Ascending aorta (tissue), 2 donors: ENCODE measurements at regions not wholly inside any gene's neighbourhood (a gene's known extent, or its start where the extent isn't known, plus 50 kb on each side); places are given as distances from the start of the nearest gene placed in this dataset.

Experiments used
- DNase-seq, 2 donors: peaks; one replicate each; pipeline ENCODE4 v3.0.0-alpha.2; 2019; ENCODE audit warnings: low spot score in 2 of 2
- H3K27ac ChIP-seq, 2 donors: fragments of 200-600 bp; sonication (generic); one replicate each; pipeline ENCODE4 v1.5.1; 2016 to 2017; ENCODE audit warnings: mild to moderate bottlenecking in 1 of 2
- H3K27me3 ChIP-seq: fragments of 200-600 bp; sonication (generic); one replicate; pipeline ENCODE4 v1.5.1; 2017
- H3K36me3 ChIP-seq, 2 donors: fragments of 200-600 bp; sonication (generic); one replicate each; pipeline ENCODE4 v1.5.1; 2016
- H3K4me1 ChIP-seq, 2 donors: fragments of 200-600 bp; sonication (generic); one replicate each; pipeline ENCODE4 v1.5.1; 2016 to 2017; ENCODE audit warnings: mild to moderate bottlenecking in 1 of 2
- H3K4me3 ChIP-seq, 2 donors: fragments of 200-600 bp; sonication (generic); one replicate each; pipeline ENCODE4 v1.5.1; 2016 to 2017; ENCODE audit warnings: mild to moderate bottlenecking in 1 of 2
- H3K9me3 ChIP-seq, 2 donors: fragments of 200-600 bp; sonication (generic); one replicate each; pipeline ENCODE4 v1.5.1; 2016
- intact Hi-C: fragments of 100-400 bp; cut with DNase I; formaldehyde crosslinking; loops from one replicate; pipeline ENCODE4 v1.15.1; 2023
- TF ChIP-seq, protein P1 (sequence below), 3 experiments: fragments of 200-600 bp in 2 of 3; fragments of 450-650 bp in 1 of 3; sonication (generic) in 2 of 3; IDR thresholded peaks; one replicate each; pipeline ENCODE4 v1.5.1; 2016 to 2019; ENCODE audit warnings: antibody characterized with exemption in 3 of 3, mild to moderate bottlenecking in 1 of 3, moderate library complexity in 1 of 3

DNA sequence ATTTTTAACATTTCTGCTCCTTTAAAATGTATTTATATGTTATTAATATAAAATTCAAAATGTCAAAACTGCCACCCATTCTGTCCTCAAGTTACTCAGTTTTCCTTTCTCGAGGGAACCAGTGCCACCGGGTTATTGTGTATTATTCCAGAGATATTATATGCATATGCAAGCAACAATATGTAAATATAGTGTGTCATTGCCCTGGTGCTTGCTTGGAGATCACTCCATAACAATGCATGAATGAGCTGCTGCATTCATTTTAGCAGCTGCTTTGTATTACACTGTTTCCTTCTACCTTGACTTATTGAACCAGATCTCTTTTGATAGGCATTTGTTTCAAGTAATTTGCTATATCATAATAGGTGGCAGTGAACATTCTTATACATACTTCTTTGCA lies 509.1 kb downstream of the MCTP2 start:
- Histone ChIP-seq H3K27ac (no peak overlapping the region), H3K9me3 (no peaks in the 10 kb centered on the region), H3K27me3 (no peaks in the 10 kb centered on the region), H3K4me1 (no peaks in the 10 kb centered on the region), H3K36me3 (no peaks in the 10 kb centered on the region), H3K4me3 (no peak overlapping the region)
- intact Hi-C loops, result no loop called here
- DNase-seq, result no peak
- TF ChIP-seq, protein P1, sequence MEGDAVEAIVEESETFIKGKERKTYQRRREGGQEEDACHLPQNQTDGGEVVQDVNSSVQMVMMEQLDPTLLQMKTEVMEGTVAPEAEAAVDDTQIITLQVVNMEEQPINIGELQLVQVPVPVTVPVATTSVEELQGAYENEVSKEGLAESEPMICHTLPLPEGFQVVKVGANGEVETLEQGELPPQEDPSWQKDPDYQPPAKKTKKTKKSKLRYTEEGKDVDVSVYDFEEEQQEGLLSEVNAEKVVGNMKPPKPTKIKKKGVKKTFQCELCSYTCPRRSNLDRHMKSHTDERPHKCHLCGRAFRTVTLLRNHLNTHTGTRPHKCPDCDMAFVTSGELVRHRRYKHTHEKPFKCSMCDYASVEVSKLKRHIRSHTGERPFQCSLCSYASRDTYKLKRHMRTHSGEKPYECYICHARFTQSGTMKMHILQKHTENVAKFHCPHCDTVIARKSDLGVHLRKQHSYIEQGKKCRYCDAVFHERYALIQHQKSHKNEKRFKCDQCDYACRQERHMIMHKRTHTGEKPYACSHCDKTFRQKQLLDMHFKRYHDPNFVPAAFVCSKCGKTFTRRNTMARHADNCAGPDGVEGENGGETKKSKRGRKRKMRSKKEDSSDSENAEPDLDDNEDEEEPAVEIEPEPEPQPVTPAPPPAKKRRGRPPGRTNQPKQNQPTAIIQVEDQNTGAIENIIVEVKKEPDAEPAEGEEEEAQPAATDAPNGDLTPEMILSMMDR (IDR thresholded peaks at IDR 0.05), result no peak

DNA sequence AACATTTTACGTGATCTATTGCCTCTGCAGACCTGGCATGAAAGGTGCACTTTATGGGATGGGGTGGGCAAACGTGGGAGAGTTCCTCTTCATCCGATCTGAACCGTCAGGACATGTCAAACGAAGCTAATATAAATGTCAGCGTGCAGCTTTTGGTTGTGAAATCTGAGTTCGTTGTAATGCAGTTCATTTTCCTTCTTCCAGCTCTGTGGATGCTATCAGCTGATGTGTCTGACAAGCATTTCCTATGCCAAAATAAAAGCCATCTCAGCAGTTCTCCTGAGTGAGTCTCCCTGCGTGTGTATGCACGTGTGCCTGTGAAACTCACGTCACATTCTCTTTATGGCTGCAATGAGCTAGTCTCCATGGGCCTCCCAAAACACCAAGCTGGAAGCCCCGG lies 512.3 kb downstream of the MCTP2 start:
- Histone ChIP-seq H3K4me3 (no peak overlapping the region), H3K27me3 (no peaks in the 10 kb centered on the region), H3K36me3 (no peaks in the 10 kb centered on the region), H3K27ac (no peak overlapping the region), H3K4me1 (no peaks in the 10 kb centered on the region), H3K9me3 (no peaks in the 10 kb centered on the region)
- DNase-seq, result no peak
- TF ChIP-seq, protein P1 (IDR thresholded peaks at IDR 0.05), result no peak
- intact Hi-C loops, result no loop called here

DNA sequence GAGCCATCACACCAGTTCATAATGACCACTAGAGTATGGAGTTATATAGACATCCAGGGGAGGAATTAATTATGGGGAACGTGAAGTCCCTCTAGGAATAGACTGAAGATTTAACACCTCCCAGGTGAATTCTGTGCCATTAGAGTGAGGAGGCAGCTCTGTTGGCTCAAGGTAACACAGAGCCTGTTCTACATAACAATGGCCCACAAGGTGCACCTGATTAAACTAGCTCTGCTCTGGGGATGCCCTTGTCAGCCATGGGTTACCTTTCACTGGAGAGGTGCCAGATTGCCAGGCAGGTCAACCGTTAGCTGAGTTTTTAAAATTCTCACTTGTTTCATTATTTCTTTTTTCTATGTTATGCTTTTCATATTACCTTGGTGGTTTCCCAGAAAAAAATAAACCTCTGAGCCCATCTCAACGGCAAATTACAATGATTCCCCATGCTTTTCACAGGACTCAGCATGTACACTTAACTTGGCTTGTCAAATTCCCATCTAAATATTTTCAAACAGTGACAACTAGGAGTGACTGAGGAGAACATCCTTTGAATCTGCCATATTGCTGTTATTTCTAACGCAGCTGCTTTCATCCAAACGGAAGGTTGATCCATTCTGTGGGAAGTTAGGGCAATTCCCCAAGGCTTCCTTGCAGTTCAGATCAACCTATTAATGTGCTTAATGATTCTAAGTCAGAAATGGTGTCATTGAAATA lies 512.9 kb downstream of the MCTP2 start:
- no peak overlapping the region for H3K4me3 ChIP-seq
- intact Hi-C loops, result no loop called here
- TF ChIP-seq, protein P1 (IDR thresholded peaks at IDR 0.05), result no peak
- H3K27me3 ChIP-seq, result no peaks in the 10 kb centered on the region
- H3K36me3 ChIP-seq, result no peaks in the 10 kb centered on the region
- H3K27ac ChIP-seq, result no peak overlapping the region
- no peak for DNase-seq
- H3K9me3 ChIP-seq, result no peaks in the 10 kb centered on the region
- no peaks in the 10 kb centered on the region for H3K4me1 ChIP-seq

DNA sequence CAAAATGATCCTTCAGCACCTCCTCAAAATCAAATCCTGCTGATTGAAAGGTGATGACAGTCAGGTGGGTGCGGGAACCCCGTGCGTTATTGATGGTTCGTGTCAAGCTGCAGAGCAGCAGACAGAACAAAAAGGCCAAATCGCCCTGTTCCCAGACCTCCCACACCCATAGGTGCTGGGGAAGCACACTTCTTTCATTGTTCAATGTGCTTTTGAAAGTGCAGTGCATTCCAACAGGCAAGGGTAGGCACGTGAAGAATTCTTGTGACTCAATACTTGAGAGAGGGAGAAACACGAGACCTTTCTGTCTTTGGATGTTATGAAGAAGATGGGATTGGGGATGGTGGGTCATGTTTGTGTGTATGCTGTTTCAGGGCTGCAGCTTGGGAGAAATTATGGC lies 514.0 kb downstream of the MCTP2 start:
- TF ChIP-seq, protein P1 (IDR thresholded peaks at IDR 0.05), result no peak
- Histone ChIP-seq H3K36me3 (no peaks in the 10 kb centered on the region), H3K4me3 (no peak overlapping the region), H3K27me3 (no peaks in the 10 kb centered on the region), H3K27ac (no peak overlapping the region), H3K9me3 (no peaks in the 10 kb centered on the region), H3K4me1 (no peaks in the 10 kb centered on the region)
- DNase-seq, result no peak
- intact Hi-C loops, result no loop called here

DNA sequence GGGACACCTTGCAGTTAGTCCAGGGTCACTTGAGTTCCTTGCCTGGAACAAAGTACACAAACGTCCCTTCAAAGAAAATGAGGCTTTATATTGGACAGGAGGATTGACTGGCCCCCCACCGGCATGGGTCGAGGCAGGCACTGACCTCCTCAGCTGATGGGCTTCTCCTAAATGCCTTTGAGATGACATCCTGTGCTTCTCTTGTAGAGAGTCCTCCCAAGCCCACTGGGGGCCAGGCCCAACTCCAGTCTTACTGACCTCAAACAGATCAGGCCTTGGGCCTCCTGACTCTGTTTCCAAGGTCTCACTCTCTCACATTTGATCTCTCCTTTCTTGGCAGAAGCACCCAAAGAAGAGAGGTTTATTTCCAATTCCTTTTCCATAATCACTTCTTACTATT lies 516.1 kb downstream of the MCTP2 start:
- intact Hi-C loops, result no loop called here
- Histone ChIP-seq H3K27me3 (no peaks in the 10 kb centered on the region), H3K9me3 (no peaks in the 10 kb centered on the region), H3K4me3 (no peak overlapping the region), H3K27ac (no peak overlapping the region), H3K4me1 (no peaks in the 10 kb centered on the region), H3K36me3 (no peaks in the 10 kb centered on the region)
- DNase-seq, result no peak
- TF ChIP-seq, protein P1 (IDR thresholded peaks at IDR 0.05), result no peak
